Activated naive CD8-positive, alpha-beta T cell treated with anti-CD3 and anti-CD28 coated beads, Interleukin-2, amount 50 U/mL, for 24 hours (primary cell): ENCODE measurements at regions not wholly inside any gene's neighbourhood (a gene's known extent, or its start where the extent isn't known, plus 50 kb on each side); places are given as distances from the start of the nearest gene placed in this dataset.
A peak's percentile ranks its signal among the peaks of the same experiment; 100 is the strongest.

Experiments
- ATAC-seq: fragments of 150-1000 bp; cut with Tn5 transposase; one replicate; pipeline ENCODE4 v1.10.0; 2021
- DNase-seq: peaks from one replicate; pipeline ENCODE4 v3.0.0; 2021
- H3K27ac Mint-ChIP-seq: one replicate; pipeline ENCODE4 v1.8.0; 2021; ENCODE audit warnings: mild to moderate bottlenecking, mixed read lengths
- H3K27me3 Mint-ChIP-seq: one replicate; pipeline ENCODE4 v1.8.0; 2021; ENCODE audit warnings: mixed read lengths
- H3K36me3 Mint-ChIP-seq: one replicate; pipeline ENCODE4 v1.8.0; 2021; ENCODE audit warnings: low read depth, mixed read lengths
- H3K4me1 Mint-ChIP-seq: one replicate; pipeline ENCODE4 v1.8.0; 2021; ENCODE audit warnings: mixed read lengths
- H3K4me3 Mint-ChIP-seq: one replicate; pipeline ENCODE4 v1.8.0; 2021; ENCODE audit warnings: mild to moderate bottlenecking, moderate library complexity, mixed read lengths
- H3K9me3 Mint-ChIP-seq: one replicate; pipeline ENCODE4 v1.8.0; 2021; ENCODE audit warnings: mixed read lengths

DNA sequence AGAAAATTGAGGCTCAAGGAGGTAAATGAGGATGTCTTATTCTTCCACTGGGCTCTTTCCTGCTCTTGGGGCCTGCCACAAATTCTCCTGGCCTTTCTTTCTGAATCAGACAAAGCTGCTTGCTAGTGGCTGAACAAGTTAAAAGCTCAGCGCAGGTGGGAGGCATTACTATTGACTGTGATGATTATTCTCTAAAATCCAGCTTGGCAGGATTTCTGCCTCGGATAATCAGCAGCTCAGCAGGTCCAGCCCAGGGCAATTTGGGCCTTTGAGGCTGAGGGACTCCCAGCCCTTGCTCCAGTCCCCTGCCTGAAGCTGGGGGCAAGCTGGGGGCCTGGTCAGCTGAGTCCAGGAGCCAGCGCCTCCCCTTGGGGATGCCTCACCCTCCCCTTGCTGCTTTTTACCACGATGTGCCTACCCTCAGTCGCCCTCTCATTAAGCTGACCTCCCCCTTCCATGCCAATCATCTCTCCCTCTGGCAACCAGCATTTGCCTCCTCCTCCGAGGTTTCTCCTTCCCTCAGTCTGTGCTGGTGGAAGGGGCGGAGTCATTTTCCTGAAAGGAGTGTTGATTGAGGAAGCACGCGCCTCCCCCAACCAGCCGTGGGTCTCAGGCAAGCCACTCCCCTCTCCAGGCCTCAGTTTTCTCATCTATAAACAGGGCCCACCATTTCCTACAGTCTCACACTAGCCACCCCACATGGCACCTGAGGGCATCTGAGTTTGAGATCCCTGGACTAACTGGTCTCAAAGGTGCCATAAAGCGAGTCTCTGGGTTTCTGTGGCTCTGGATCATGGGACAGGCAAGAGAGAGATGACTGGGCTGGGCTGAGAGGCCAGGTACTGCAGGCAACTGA, 60.6 kb upstream of the PRDM11 start:
- Mint-ChIP-seq H3K27ac (no peak overlapping the region), H3K4me1 (peaks cover 30% of the 10 kb centered on the region), H3K4me3 (no peak overlapping the region), H3K9me3 (peaks cover 12% of the 10 kb centered on the region), H3K36me3 (peaks cover 4% of the 10 kb centered on the region), H3K27me3 (peaks cover 3% of the 10 kb centered on the region)
- DNase-seq (no peak), ATAC-seq (no peak)

DNA sequence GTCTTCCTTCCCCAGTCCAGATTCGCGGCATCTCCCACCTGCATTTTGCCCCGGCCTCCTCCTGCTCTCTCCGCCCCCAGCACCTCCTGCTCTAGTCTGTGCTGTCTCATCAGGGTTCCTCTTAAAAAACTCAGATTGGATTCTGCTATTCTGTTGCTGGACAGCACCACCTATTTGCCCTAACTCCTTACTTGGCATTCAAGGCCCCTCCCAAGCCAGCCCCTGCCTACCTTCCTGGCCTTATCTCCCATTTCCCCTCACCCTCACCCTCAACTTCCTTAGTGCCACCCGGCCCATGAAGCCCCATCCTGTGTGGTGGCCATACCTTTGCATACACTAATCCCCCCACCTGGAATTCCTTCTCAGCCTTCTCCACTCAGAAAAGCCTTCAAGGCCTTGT, 59.9 kb upstream of the PRDM11 start:
- Mint-ChIP-seq H3K9me3 (peaks cover 10% of the 10 kb centered on the region), H3K27me3 (peaks cover 3% of the 10 kb centered on the region), H3K27ac (no peak overlapping the region), H3K4me3 (no peak overlapping the region), H3K4me1 (peaks cover 27% of the 10 kb centered on the region), H3K36me3 (peaks cover 2% of the 10 kb centered on the region)
- DNase-seq (no peak), ATAC-seq (no peak)

DNA sequence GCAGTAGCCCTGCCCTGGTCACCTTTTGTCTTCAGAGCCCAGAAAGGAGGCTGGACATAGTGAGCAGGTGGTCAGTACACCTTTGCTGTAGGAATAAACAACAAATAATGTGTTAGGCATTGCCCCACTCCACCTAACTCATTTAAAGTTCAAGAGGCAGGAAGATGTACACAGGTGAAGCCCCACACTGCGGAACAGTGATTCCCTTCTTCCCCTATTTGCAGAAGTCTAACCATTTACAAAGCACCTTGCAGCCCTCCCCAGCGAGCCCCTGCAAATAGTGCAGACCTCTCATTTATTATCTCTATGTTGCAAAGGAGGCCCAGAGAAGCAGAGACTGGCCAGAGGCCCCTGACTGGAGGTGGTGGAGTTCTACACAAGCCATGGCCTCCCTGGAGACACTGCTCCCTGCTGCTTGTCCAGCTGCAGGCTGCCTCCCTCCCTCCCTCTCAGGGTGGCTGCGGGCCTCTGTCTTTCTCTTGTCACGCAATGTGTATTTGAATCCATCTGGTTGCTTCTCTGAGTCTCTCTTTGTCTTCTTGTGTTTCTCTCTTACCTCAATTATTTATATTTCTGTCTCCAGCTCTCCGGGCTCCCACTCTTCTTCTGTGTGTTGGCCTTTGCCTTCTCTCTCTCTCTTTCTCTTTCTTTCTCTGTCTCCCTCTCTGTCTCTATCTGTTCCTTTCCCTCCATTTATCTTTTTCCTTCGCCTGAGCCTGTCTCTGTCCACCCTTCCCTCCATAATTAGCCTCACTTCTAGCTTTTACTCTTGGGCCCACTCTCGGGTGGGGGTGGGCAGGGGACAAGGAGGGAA, 59.1 kb upstream of the PRDM11 start:
- peaks cover 5% of the 10 kb centered on the region for H3K9me3 Mint-ChIP-seq
- ATAC-seq (no peak), DNase-seq (no peak)
- peaks cover 21% of the 10 kb centered on the region for H3K4me1 Mint-ChIP-seq
- H3K36me3 Mint-ChIP-seq: peaks cover 2% of the 10 kb centered on the region
- H3K27ac Mint-ChIP-seq: no peak overlapping the region
- H3K4me3 Mint-ChIP-seq: no peak overlapping the region
- peaks cover 3% of the 10 kb centered on the region for H3K27me3 Mint-ChIP-seq

DNA sequence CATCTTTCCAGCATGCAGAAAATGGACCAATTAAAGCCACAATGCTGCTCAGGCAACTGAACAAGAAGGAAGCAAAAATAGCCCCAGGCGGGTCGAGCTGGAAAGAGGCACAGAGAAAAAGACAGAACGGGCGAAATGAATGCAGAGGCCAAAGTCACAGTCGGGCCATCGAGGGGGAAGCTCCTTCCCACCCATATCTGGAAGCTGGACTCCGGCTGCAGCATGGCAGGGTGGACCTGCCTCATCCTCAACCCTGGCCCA, 58.6 kb upstream of the PRDM11 start:
- no peak for DNase-seq
- ATAC-seq: no peak
- Mint-ChIP-seq H3K4me1 (peaks cover 18% of the 10 kb centered on the region), H3K27ac (no peak overlapping the region), H3K27me3 (peaks cover 3% of the 10 kb centered on the region), H3K36me3 (no peaks in the 10 kb centered on the region), H3K9me3 (no peaks in the 10 kb centered on the region), H3K4me3 (no peak overlapping the region)

DNA sequence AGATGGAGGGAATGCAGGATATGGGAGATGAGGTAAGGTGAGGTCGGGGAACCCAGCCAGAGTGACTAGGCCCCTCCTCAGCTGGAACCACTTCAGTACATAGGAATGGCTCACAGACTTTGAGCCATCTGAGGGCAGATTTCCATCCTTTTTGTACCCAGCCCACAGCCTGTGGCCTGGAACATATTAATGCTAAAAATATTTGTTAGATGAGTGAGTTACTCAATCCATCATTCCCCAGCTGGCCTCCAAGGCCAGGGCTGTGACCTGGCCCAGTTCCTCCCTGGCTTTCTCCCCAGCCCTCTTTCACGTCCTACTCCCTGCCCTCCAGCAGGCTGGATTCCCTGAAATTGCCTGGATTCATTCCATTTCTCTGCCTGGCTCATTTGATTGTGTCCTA, 57.2 kb upstream of the PRDM11 start:
- ATAC-seq (no peak), DNase-seq (no peak)
- no peaks in the 10 kb centered on the region for H3K36me3 Mint-ChIP-seq
- no peaks in the 10 kb centered on the region for H3K9me3 Mint-ChIP-seq
- H3K4me1 Mint-ChIP-seq: peaks cover 19% of the 10 kb centered on the region
- no peak overlapping the region for H3K4me3 Mint-ChIP-seq
- peak overlapping the region; percentile 9 for H3K27ac Mint-ChIP-seq
- peaks cover 3% of the 10 kb centered on the region for H3K27me3 Mint-ChIP-seq

DNA sequence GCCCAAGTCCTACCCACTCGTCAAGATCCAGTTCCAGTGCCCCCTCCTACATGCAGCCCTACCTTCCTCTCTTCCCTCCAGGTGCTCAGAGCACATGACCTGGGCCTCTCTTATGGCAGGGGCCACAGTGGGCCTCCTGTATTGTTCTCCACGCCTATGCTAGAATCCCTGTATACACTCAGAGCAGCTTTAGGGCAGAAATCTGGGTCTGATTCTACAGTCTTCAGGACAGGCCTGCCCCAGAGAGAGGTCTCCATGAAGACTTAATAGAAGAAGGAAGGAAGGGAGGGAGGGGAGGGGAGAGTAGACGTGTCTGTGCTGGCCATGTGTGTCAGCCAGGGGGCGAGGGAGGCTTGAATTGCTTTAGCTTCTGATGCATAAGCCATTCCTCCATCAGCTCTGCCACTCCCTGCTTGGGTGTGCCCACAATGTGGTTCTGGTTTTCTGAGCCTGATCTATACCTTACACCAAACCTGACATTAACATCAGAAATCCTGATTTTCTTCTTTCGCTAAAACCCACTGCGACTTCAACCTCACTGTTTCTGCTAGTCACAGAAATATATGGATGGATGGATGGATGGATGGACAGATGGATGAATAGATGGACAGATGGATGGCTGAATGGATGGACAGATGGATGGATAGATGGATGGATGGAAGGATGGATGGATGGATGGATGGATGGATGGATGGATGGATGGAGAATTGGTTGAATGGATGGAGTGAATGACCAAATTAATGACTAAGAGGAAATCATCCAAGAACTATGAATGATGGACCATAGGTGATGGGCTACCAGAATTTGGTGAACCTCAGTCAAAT, 56.6 kb upstream of the PRDM11 start:
- Mint-ChIP-seq H3K4me3 (no peak overlapping the region), H3K27ac (peak overlapping the region; percentile 9), H3K27me3 (peaks cover 3% of the 10 kb centered on the region), H3K4me1 (peaks cover 19% of the 10 kb centered on the region), H3K36me3 (no peaks in the 10 kb centered on the region), H3K9me3 (no peaks in the 10 kb centered on the region)
- ATAC-seq: no peak
- no peak for DNase-seq

DNA sequence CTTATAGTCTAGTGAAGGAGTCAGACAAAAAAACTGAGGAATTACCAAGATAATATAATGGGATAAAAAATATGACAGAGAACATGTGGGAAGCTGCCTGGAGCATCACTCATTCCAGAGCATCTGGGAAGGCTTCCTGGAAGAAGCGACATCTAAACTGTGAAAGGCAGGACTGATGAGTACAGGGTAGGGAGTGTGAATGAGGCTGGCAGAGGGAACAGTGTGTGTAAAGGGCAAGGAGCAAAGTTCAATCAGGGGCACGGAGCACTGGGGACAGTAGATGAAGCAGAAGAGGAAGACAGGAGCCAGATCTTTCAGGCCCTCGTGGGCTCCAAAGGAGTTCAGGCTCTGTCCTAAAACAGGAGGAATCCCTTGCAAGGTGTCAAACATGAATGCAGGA, 55.8 kb upstream of the PRDM11 start:
- no peak overlapping the region for H3K27ac Mint-ChIP-seq
- H3K9me3 Mint-ChIP-seq: no peaks in the 10 kb centered on the region
- peaks cover 3% of the 10 kb centered on the region for H3K27me3 Mint-ChIP-seq
- H3K4me3 Mint-ChIP-seq: no peak overlapping the region
- H3K36me3 Mint-ChIP-seq: no peaks in the 10 kb centered on the region
- DNase-seq: no peak
- ATAC-seq: no peak
- peaks cover 19% of the 10 kb centered on the region for H3K4me1 Mint-ChIP-seq

DNA sequence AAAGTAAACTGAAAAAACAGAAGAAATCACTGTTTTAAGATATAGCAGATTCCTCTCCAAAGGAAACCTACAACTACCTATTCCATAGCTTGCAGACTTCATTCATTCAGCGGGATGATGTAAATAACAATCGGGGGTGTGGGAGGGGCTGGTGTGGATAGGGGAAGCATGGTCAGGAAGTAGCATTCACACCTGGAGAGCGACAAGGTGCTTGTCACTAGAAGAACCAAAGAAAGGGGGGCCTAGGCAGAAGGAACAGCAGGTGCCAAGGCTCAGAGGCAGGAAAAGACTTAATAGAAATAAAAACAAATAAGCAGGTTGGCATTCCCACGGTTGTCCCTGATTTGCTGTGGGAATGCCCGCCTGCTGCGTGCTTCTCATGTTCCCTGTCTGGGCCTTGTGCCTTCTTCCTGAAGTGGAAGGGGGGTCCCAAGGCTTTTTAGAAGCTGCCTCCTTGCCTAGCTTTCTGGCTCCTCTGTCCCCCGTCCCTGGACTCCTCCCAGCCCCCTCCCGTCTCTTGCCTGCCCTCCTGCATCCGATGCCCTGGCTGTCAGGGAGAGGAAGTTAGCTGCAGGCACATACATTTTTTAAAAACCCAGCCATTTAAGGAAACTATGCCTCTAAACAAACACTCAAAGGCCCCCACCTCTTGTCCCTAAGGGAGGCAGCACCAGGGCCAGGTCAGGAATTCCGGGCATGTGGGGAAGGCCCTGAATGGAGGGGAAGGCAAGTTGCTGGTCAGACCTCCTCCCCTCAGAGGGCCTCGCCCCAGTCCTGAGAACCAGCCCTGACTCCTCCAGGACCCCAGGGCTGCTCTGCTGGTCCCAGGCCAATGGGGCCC, 54.7 kb upstream of the PRDM11 start:
- no peak for DNase-seq
- peaks cover 7% of the 10 kb centered on the region for H3K27me3 Mint-ChIP-seq
- H3K4me3 Mint-ChIP-seq: no peak overlapping the region
- no peaks in the 10 kb centered on the region for H3K36me3 Mint-ChIP-seq
- H3K9me3 Mint-ChIP-seq: no peaks in the 10 kb centered on the region
- no peak overlapping the region for H3K27ac Mint-ChIP-seq
- no peak for ATAC-seq
- H3K4me1 Mint-ChIP-seq: peaks cover 19% of the 10 kb centered on the region

DNA sequence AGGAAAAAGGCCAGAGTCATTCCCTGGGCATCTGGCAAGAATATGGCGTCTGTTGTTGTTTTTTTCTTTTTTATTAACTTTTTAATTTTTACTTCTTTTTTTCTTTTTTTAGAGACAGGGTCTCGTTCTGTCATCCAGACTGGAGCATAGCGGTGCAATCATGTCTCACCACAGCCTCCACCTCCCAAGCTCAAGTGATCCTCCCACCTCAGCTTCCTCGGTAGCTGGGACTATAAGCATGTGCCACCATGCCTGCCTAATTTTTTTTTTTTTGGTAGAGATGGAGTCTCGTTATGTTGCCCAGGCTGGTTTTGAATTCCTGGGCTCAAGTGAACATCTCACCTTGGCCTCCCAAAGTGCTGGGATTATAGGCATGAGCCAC, 54.0 kb upstream of the PRDM11 start:
- Mint-ChIP-seq H3K27ac (no peak overlapping the region), H3K36me3 (no peaks in the 10 kb centered on the region), H3K27me3 (peaks cover 7% of the 10 kb centered on the region), H3K4me1 (peaks cover 19% of the 10 kb centered on the region), H3K4me3 (no peak overlapping the region), H3K9me3 (no peaks in the 10 kb centered on the region)
- ATAC-seq (no peak), DNase-seq (no peak)

DNA sequence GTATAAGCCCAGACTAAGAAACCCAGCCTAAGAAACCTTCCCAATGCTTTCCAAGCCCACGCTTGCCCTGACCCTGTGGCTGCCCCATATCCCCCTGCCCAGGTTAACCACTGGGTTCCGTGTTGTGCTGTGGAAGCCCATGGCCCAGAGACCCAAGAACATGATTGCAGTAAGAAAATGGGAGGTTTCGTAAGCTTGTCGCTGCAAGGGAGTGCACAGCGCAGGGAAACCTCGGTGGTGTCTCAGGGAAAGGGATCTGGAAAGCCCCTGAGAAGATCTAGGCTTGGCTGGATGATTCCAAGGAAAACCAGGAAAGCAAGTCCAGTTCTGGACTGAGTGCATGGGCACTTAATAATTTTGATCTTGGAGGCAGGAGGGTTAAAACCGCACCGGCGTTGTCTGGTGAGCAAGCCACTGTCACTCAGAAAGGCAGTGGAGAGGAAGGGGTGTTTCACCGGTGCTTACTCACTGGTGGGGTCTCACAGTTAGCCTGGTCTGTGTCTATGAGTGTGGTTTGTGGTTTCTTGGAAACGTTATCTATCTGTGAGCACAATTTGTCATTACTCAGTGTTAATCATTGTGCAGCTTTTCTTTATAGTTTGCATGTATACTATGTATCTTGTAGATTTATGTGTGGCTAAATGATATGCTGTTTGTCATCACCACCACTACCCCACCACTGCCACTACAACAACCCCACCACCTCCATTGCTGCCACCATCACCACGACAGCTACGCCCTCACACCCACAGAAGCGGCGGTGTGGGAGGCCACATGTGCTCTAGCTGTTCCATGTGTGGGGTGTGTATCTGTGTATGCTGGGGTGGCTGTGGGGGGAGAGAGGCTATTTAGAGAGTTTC, 53.3 kb upstream of the PRDM11 start:
- H3K4me3 Mint-ChIP-seq: no peak overlapping the region
- H3K27ac Mint-ChIP-seq: no peak overlapping the region
- H3K9me3 Mint-ChIP-seq: no peaks in the 10 kb centered on the region
- H3K36me3 Mint-ChIP-seq: no peaks in the 10 kb centered on the region
- peaks cover 7% of the 10 kb centered on the region for H3K27me3 Mint-ChIP-seq
- H3K4me1 Mint-ChIP-seq: peaks cover 19% of the 10 kb centered on the region
- DNase-seq: peak; percentile 36
- peak; percentile 93 for ATAC-seq

DNA sequence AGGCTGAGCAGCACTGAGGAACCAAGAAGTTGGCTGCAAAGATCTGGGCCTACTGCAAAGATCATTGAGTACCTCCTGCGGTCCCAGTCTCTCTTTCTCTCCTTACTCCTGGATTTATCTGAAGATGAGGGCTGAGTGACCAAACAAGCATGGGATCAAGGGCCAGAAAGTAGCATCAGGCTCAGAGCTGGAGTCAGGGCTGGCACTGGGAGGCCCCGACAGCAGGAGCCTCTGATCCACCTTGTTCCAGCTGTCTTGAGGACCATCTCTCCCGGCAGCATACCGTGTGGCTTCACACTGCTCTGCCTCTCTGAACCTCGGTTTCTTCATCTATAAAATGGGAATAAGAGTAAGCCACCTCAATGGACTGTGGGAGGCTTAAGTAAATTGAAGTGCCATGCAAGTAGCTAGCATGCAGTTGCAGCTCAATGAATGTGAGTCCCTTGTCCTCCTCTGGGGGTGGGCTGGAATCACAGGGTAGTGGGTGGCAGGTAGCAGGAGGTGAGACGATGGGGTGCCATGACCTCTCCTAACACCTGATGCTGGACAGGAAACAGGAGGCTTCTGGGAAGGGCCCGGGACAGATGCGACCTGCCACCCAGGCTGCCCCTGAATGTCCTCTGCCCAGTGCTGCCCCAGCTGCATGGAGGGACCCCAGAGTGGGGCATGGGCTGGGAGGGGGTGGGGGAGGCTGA, 52.5 kb upstream of the PRDM11 start:
- Mint-ChIP-seq H3K4me1 (peaks cover 19% of the 10 kb centered on the region), H3K27ac (no peak overlapping the region), H3K36me3 (no peaks in the 10 kb centered on the region), H3K9me3 (no peaks in the 10 kb centered on the region), H3K27me3 (peaks cover 11% of the 10 kb centered on the region), H3K4me3 (no peak overlapping the region)
- DNase-seq (no peak), ATAC-seq (no peak)

DNA sequence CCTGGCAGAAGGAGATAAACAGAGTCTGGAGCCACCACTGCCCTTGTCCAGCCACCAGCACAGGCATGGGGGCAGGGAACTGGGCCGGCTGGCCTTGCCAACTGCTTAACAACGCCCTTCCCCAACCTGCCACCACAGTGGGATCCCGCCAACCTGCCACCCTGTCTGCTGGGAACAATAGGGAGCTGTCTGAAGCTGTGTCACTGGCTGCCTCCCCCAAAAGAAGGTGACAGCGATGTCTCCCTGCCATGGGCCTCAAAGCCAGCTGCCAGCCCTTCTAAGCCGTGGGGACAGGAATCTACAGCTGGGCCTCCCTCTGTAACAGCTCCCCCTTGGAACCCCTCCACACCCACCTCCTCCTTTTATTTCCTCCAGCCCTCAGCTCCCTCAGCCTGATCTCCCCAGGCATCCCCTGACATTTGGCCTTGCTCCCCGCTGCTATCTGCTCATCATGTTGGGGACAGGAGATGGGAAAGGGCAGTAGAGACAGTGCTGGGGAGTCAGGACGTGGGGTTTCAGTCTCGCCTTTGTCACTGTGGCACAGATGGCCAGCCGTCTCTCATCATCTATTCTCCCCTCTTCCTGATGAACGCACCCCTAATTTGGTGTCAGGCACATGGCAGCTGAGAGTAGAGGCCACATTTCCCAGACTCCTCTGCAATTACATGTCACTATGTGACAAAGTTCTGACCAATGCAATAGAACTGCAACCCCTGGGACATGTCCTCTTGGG, 51.3 kb upstream of the PRDM11 start:
- ATAC-seq (no peak), DNase-seq (no peak)
- H3K9me3 Mint-ChIP-seq: no peaks in the 10 kb centered on the region
- peaks cover 11% of the 10 kb centered on the region for H3K27me3 Mint-ChIP-seq
- peaks cover 19% of the 10 kb centered on the region for H3K4me1 Mint-ChIP-seq
- no peak overlapping the region for H3K4me3 Mint-ChIP-seq
- H3K27ac Mint-ChIP-seq: no peak overlapping the region
- no peaks in the 10 kb centered on the region for H3K36me3 Mint-ChIP-seq

DNA sequence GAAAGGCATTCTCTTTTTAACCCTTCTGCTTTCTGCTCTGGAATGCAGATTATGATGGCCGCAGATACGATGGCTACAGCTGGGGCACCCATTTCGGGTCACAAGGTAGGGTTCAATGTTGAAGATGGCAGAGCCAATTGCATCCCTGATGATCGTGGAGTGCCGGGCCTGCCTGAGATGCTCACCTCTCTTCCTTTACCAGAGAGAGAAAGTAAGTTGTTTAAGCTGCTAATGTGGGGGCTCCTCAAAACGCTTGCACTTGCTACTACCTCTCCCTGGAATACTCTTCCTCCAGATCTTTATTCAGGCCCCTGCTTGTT, 50.8 kb upstream of the PRDM11 start:
- ATAC-seq: no peak
- Mint-ChIP-seq H3K9me3 (no peaks in the 10 kb centered on the region), H3K27ac (no peak overlapping the region), H3K27me3 (peaks cover 12% of the 10 kb centered on the region), H3K4me3 (no peak overlapping the region), H3K4me1 (peaks cover 17% of the 10 kb centered on the region), H3K36me3 (no peaks in the 10 kb centered on the region)
- no peak for DNase-seq
